ENCODE measurements at regions not wholly inside any gene's neighbourhood (a gene's known extent, or its start where the extent isn't known, plus 50 kb on each side); places are given as distances from the start of the nearest gene placed in this dataset.
"Not testable (repeated sequence)": the region's sequence is repeated elsewhere in the genome, so short reads cannot be mapped to it uniquely, and the experiment has no call there.

DNA sequence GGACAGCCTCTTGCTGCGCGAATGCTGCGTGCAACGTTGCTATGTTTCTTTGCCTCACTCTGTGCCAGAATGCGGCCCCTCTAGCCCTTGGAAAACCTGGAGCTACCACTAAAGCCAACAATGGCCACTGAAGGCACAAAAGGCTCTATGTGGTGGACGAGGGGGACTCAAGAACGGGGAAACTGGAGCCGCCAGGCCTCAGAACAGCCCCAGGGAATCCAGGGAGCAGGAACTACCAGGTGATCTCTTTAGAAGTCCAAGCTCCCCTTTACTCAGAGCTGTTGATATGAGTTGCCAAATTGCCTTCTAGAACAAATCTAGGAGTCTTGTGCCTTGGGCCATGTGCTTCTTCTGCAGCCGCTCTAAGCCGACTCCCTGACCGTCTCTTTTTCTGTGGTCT, 113.8 kb upstream of the ERRFI1 start:
- DNase-seq, result no peak

DNA sequence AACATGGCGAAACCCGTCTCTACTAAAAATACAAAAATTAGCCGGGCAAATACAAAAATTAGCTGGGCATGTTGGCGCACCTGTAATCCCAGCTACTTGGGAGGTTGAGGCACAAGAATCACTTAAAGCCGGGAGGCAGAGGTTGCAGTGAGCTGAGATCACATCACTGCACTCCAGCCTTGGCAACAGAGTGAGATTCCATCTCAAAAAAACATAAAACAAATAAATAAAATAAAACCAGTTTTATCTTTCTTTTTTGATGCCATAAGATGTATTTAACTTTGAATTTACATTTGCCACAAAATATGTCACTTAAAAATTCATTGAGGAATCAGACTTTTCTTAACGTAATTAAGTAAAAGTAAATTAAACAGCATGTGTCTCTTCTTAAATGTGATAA, 113.3 kb upstream of the ERRFI1 start:
- DNase-seq, result no peak

DNA sequence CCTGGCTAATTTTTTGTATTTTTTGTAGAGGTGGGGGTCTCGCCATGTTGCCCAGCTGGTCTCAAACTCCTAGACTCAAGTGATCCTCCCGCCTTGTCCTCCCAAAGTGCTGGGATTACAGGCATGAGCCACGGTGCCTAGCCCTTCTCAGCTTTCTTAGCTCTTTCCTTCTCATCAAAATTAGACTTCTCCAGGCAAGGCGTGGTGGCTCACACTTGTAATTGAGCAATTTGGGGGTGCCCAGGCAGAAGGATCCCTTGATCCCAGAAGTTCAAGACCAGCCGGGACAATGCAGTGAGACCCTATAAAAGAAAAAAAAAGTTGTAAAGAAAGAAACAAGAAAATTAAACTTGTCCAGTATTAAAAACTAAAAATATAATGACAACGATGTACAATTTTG, 112.6 kb upstream of the ERRFI1 start:
- no peak for DNase-seq

DNA sequence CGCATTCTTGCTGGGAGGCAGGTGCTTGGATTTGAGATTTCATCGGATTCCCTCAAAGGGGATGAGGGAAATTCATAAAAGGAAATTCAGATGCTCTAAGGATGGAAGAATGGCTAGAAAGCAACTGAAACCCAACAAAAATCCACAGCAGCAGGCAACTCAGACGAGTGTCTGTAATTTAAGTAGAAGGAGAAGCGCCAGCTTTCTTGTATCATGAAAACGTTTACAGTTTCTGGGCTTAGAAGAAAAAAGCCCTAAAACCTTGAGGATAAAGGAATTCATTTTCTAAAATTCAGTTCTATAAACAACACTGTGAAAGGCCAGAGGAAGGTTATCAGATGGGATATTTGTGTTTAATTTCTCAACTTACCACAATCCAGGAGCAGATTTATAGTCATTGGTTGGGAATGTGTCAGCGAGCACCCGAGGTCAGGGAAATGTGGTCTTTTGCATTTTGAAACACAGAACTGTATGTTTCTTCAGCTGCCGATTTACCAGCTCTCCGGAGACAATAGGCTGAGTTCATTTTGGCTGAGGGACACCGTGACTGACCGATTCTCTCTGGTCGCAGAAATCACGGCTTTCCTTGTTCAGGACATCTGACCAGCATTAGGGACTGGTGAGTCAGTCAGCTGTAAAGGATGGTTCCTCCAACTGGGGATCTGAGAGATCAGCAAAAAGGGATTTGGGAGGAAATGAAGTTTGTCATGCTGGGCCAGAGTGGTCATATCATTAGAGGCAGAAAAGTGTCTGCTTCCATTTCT, 111.6 kb upstream of the ERRFI1 start:
- no peak for DNase-seq

DNA sequence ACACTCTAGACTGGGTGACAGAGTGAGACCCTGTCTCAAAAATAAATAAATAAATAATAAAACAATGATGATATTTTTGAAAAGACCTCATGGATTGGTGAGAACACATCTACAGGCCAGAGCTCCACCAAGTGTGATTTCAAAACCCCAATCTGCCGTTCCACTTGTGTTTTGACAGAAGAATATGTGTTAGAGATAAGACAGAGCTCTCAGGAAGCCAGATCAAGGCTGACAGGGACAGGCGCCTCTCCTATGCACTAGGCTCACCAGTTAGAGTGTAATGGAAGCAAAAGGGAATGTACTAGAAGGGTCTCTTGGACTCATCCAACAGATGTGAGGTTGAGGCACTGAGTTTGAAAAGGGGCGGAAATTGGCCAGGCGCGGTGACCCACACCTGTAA, 110.7 kb upstream of the ERRFI1 start:
- DNase-seq, result no peak

DNA sequence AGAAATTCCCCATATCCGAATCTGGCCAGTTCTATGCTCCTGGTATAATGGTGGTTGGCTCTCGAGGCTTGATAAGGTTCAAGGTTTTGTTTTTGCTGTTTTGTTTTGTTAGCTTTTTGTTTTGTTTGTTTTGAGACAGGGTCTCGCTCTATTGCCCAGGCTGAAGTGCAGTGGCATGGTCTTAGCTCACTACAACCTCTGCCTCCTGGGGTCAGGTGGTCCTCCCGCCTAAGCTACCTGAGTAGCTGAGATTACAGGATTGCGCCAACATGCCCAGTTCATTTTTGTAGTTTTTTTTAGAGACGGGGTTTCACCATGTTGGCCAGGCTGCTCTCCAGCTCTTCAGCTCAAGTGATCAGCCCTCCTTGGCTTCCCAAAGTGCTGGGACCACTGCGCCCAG, 109.1 kb upstream of the ERRFI1 start:
- no peak for DNase-seq

DNA sequence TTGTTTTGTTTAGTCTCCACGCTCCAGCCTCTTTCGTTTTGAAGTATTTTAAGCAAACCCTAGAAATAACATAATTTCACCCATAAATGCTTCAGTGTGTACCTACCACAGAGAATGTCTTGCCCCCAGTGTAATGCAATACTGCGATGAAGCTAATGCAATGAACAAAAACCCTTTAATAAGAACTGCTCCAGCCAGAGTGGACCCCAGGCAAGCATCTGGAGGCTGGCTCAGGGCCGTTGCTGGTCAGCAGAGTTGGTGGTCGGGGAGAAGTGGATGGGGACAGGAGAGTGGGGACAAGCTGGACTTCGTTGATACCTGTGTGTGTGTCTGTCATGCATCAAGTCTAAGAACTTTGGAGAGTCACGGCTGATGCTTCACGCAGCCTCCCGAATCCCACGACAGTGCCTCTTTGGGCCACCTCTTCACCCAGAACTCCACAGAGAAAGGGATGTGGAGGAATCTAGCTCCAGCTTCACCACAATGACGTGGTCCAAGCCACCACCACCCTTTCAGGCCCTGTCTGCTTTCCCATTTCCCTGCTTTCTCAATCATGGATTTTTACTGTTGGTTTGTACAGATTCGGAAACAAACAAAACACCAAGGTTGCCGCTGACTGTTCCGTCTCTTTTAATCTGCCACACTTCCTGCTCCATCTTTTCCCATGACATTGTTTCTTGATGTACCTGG, 108.6 kb upstream of the ERRFI1 start:
- no peak for DNase-seq

DNA sequence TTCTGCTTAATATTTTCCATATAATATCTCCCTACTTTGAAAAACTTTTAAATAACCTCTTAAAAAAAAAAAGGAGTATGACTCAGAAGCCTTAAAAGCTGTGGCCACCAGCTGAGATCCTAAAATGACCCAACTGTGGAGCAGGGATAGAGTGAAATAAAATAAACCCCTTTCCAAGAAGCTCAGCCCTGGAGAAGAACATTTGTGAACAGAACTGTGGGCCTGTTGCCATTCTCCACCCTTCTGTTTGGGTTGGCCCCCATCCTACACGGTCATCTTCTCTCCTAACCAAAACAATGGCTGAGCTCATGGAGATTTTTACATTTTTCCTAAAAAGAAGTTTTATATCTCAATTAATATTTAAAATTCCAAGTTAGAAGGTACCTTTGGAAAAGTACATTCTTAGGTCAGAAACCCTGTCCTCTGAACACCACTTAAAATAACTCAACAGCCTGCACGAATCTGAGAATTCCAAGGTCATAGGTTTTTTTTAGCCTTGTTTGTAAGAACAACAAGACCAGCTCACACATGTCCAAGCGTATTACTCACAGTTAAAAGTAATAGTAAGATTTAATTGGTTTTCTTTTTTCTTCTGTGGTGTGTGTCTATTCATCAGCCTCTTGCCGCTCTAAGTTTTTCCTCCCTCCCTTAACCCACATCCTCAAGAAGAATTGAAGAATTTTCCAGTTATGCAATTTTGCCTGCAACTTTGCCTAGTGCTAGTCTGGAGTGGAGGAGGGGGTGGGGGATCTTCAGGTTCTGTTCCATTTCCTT, 107.7 kb upstream of the ERRFI1 start:
- no peak for DNase-seq

DNA sequence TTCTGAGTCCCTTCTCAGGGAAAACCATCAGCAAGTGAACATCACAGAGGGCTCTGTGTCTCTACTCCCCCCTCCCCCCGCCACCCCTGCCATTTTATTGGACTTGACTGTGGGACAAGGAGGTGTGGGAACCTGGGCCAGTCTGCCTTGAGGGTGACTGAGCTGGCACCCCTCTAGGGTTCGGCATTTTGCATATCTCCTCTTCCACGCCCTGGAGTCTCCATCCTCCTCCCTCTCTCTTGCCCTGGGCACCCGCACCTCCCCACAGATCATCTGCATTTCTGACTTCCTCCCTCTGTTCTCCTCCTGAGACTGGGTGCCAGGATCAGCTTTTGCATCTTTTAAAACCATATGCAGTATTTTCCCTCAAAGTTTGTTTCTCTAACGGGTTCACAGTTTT, 107.1 kb upstream of the ERRFI1 start:
- no peak for DNase-seq

DNA sequence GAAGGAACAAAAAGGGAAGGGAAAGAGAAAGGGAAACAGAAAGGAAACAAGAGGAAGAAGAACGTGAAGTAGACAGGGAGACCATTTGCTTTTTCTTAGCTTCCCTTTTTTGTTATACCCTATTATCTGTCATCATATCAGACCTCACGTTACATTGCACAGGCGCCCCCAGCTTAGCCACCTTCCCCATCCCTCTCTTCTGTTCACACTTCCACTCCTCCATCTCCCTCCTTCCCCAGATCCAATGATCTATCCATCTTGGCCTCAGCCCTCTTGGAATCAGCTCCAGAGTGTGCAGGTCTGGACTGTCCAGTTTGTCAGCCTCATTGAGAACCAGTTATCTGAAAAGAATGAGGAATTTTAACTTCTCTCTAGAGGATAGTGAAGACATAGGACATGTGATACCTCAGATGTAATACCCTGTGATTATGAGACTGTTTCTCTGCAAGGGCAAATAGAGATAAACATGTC, 101.1 kb upstream of the ERRFI1 start:
- no peak for DNase-seq

DNA sequence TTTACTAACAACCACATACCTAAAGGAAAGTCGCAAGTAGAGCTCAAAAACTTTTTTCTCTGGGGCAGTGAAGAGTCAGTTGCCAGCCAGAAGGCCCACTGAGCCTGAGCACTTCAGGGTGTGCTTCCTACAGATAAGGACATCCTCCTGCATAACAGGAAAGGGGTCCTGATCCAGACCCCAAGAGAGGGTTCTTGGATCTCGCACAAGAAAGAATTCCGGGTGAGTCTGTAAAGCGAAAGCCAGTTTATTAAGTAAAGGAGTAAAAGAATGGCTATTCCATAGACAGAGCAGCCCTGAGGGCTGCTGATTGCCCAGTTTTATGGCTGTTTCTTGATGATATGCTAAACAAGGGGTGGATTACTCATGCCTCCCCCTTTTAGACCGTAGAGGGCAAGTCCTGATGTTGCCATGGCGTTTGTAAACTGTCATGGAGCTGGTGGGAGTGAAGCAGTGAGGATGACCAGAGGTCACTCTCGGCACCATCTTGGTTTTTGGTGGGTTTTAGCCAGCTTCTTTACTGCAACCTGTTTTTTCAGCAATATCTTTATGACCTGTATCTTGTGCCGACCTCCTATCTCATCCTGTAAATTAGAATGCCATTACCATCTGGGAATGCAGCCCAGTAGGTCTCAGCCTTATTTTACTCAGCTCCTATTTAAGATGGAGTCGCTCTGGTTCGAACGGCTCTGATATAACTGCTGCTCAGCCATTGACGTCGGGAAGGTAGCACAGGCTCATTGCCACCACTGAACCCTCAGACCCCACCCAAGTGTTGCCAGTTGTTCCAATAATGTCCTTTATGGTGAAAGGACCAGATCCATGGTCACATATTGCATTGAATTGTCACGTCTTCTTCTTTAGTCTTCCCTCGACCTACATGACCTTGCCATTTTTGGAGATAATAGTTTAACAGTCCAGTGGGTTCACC, 96.6 kb upstream of the ERRFI1 start:
- DNase-seq, result no peak

DNA sequence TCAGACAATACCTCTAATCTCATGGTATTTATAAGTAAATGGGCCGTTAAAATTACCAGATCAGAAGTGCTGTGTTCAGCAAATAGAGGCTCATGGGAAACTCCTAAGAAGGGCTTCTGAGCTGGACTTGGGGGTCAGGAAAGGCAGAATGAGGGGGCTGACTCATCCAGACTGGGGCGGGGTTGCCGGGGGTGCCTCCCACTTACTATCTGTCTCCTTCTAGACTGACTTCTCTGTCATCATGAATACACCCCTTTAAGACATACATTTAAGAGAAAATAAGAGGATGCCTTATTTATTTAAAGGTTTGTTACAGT, 96.0 kb upstream of the ERRFI1 start:
- DNase-seq, result no peak

DNA sequence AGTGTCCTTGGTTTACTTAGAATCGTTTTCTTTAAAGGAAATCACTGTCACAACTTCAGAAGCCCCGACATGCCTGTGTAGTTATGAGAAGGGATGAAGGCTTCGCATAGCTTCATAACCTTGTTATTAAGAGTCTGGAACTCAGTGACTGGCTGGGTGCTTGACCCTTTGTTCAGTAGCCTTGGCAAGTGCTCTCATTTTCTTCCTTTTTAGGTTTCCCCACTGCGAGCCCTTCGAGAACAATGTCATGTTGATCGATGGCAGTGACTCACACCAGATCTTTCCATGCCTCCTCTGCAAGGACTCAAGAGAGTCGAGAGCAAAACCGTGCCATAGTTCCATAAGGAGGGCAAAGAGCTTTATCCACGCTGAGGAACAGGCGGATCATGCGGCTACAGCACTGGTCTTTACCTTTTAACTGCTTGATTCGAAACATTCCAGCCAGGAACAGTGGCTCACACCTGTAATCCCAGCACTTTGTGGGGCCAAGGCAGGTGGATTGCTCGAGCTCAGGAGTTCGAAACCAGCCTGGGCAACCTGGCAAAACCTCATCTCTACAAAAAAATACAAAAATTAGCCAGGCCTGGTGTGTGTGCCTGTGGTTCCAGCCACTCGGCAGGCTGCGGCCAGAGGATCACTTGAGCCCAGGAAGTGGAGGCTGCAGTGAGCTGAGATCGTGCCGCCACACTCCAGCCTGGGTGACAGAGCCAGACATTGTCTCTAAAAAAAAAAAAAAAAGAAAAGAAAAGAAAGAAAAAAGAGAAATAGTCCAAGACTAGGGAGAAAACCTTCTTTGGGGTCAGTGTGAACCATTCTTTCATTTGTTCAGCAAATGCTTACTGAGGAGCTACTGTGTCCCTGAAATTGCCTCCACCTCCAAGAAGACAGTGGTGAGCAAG, 95.4 kb upstream of the ERRFI1 start:
- DNase-seq, result no peak

DNA sequence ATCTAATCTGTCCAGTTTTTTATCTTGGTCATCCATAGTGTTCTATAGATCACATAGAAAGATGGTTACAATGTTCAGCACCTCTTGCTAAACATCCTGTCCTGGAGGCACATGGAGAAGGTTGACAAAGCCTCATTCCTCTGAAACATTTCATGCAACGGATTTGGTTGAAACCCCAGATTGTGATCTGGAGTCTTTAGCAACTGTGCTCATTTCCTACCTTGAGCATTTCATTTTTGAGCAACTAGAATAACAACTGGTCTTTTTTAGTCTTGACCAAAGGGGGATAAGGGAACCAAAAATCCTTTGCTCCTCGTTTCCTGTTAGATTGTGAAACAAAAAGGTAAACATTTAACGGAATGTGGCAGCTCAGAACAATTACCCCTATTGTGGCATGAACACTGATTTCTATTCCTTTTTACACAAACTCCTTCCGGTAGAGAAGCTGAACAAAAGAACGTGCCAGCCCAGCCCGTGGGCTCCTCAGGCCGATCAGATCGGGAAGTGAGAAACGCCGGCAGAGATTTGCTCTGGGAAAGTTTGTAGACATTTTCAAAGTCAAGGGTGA, 94.7 kb upstream of the ERRFI1 start:
- no peak for DNase-seq

DNA sequence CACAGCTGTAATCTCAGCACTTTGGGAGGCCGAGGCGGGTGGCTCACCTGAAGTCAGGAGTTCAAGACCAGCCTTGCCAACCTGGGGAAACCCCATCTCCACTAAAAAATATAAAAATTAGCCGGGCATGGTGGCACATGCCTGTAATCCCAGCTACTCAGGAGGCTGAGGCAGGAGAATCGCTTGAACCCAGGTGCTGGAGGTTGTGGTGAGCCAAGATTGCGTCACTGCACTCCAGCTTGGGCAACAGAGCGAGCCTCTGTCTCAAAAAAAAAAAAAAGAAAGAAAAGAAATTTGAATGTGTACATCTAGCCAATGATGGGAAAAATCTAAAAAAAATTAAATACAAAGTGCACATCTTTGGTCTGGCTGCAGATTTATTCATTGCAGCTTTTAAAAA, 92.6 kb upstream of the ERRFI1 start:
- DNase-seq, result not testable (repeated sequence)

DNA sequence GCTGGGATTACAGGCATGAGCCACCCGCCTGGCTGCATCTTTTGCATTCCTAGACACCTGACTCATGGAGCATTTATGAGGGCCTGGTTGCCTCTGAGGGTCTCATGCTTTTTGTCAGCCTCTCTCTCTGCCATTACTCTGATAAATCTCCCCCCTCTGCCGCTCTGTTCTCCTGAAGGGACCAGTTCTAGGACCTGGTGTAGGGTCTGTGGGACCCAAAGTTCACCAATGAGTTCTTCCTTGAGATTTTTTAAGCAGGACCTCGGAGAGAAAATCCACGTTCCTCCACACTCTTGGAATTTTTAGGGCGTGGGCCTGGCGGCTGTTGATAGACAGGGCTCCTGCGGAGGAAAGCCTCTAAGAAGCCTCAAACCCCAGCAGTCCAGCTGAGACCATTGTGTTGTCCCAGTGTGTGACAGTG, 91.9 kb upstream of the ERRFI1 start:
- DNase-seq, result no peak

DNA sequence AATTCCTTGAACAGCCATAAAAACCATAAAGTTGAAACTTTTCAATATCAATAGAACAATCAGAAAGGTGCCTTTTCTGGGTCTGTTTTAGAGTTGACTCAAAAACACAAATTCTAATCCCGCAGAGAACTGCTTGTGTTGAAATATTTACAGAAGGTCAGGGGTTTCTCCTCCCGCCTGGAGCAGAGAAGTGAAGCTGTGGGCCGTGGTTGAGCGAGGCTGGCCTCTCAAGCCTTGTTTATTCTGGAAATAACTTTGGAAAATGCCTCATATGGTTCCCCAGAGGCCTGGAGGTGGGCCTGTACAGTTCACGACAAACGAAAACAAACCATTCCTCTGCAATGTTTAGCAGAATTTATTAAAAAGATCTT, 90.8 kb upstream of the ERRFI1 start:
- no peak for DNase-seq

DNA sequence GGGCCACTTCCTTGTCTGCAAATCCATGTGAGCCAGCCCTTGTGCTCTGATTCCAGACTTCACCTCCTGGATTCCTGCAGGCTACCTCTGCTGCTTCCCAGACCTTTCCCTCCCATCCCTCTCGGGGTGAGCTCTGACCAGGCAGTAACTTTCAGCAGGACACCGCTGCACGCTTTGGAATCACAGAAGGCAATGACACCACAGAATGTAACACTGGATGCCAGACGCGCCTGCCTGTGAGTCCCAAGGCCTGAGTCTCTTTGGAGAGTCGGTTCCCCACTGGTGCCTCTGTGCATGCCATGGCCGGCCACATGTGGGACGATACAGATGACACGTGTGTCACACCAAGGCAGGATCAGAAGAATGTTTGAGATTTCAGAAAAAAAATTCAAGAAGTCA, 89.7 kb upstream of the ERRFI1 start:
- no peak for DNase-seq

DNA sequence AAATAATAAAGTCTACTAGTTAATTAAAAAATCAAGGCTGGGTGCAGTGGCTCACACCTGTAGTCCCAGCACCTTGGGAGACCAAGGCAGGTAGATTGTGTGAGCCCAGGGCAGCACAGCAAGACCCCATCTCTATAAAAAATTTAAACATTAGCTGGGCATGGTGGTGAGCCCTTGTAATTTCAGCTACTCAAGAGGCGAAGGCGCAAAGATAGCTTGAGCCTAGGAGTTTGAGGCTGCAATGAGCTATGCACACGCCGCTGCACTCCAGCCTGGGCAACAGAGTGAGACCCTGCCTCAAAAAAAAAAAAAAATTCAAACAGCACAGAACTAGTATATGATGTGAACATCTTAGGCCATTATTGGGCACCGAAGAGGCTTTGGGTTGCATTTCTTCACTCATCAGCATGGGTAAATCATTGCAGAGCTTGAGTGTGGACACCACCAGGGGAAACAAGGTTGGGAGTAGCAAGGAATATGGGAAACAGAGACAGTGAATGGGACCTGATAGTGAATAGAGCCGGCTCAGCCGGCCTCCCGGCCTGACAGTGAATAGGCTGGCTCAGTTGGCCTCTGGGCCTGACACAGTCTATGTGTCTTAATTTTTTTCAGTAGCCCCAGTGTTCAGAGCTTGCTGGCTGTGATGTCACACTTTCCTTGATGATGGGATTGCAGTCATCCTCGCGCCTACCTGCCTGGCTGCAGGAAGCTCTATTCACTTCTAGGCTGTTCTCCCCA, 89.1 kb upstream of the ERRFI1 start:
- DNase-seq, result no peak
